GM12878 (cell line): ENCODE measurements at regions not wholly inside any gene's neighbourhood (a gene's known extent, or its start where the extent isn't known, plus 50 kb on each side); places are given as distances from the start of the nearest gene placed in this dataset.

ENCODE experiments used
- ATAC-seq: fragments of 200-7000 bp; cut with Tn5 transposase; 3 replicates; pipeline ENCODE4 v1.9.1; 2020; ENCODE audit warnings: mild to moderate bottlenecking, moderate library complexity
- BruUV-seq: library from RNA; stranded (reverse); fragments of 400-500 nt; replicated peaks from 2 replicates; lab custom pipeline; 2021; lab: Mats Ljungman, UMichigan
- CTCF ChIA-PET: fragments of 300-600 bp; sonication (Branson Sonifier 250); formaldehyde crosslinking; extraction: SDS; loops from one replicate; lab custom pipeline; 2021; ENCODE audit warnings: inconsistent platforms; lab: Yijun Ruan, JAX
- POLR2A ChIA-PET: fragments of 350-600 bp; formaldehyde crosslinking; extraction: SDS; loops from one replicate; lab custom pipeline; 2021; ENCODE audit warnings: inconsistent platforms; lab: Charles Lee
- RAD21 ChIA-PET: fragments of 300-600 bp; sonication (Branson Sonifier 250); formaldehyde crosslinking; loops from one replicate; lab custom pipeline; 2023; ENCODE audit warnings: antibody characterized with exemption; ENCODE audit not compliant: unreplicated experiment; lab: Charles Lee
- SMC1A ChIA-PET: fragments of 300-600 bp; sonication (Branson Sonifier 250); formaldehyde crosslinking; loops from one replicate; lab custom pipeline; 2023; ENCODE audit not compliant: unreplicated experiment, uncharacterized antibody; lab: Charles Lee
- DNase-seq: peaks from one replicate; pipeline ENCODE4 v3.0.0-alpha.2; 2011; ENCODE audit warnings: low read depth, low spot score
- FAIRE-seq: peaks from 3 replicates; lab custom pipeline; 2011; peaks lifted over from hg19 to GRCh38; lab: Jason Lieb, UNC
- H2AFZ ChIP-seq: 2 replicates; pipeline ENCODE4 v1.6.0; 2011; ENCODE audit warnings: low read depth, low read length, control low read depth; ENCODE audit not compliant: control insufficient read depth
- H3K27ac ChIP-seq: 2 replicates; pipeline ENCODE4 v1.5.1; 2011; ENCODE audit warnings: control low read depth; ENCODE audit not compliant: control insufficient read depth, insufficient read depth
- H3K27me3 ChIP-seq, 2 experiments: replicated peaks in 1 of 2; 2 replicates each; pipeline versions ENCODE4 v1.6.0 to v1.6.1; 2011; ENCODE audit warnings: low read length in 1 of 2; ENCODE audit not compliant: control insufficient read depth in 2 of 2, insufficient read depth in 2 of 2
- H3K36me3 ChIP-seq, 2 experiments: 2 replicates each; pipeline ENCODE4 v1.5.1; 2011; ENCODE audit warnings: low read length in 1 of 2; ENCODE audit not compliant: control insufficient read depth in 2 of 2, insufficient read depth in 2 of 2
- H3K4me1 ChIP-seq: 2 replicates; pipeline ENCODE4 v1.6.1; 2011; ENCODE audit warnings: mild to moderate bottlenecking, low read length, moderate library complexity, mixed read lengths; ENCODE audit not compliant: control insufficient read depth, insufficient read depth
- H3K4me2 ChIP-seq: 2 replicates; pipeline ENCODE4 v1.6.0; 2011; ENCODE audit warnings: control low read depth; ENCODE audit not compliant: control insufficient read depth, insufficient read depth
- H3K4me3 ChIP-seq: fragments of 200-600 bp; sonication (generic); 2 replicates; pipeline ENCODE4 v1.5.1; 2016
- H3K79me2 ChIP-seq: 2 replicates; pipeline ENCODE4 v1.6.0; 2011; ENCODE audit warnings: low read length; ENCODE audit not compliant: control insufficient read depth, insufficient read depth
- H3K9ac ChIP-seq: 2 replicates; pipeline ENCODE4 v1.8.0; 2011; ENCODE audit warnings: low read length, control low read depth, mixed read lengths; ENCODE audit not compliant: control insufficient read depth, insufficient read depth
- H3K9me3 ChIP-seq: replicated peaks from 3 replicates; pipeline ENCODE4 v1.5.1; 2011; ENCODE audit warnings: mild to moderate bottlenecking, low read length; ENCODE audit not compliant: control insufficient read depth, insufficient read depth
- H4K20me1 ChIP-seq: 2 replicates; pipeline ENCODE4 v1.6.0; 2011; ENCODE audit not compliant: control insufficient read depth, insufficient read depth
- BCL11A ChIP-seq: IDR thresholded peaks from 2 replicates; pipeline ENCODE4 v1.6.1; 2011; ENCODE audit warnings: low read depth, low read length
- IKZF1 ChIP-seq: fragments of 450-650 bp; conservative IDR thresholded peaks from 2 replicates; pipeline ENCODE4 v1.6.1; 2017; ENCODE audit warnings: antibody characterized with exemption, mild to moderate bottlenecking
- IKZF2 ChIP-seq, 2 experiments: fragments of 450-650 bp; IDR thresholded peaks; 2 replicates each; pipeline ENCODE4 v1.6.1; 2017; ENCODE audit warnings: mild to moderate bottlenecking in 2 of 2, moderate library complexity in 2 of 2
- KDM1A ChIP-seq: fragments of 200-600 bp; sonication (generic); IDR thresholded peaks from 2 replicates; pipeline ENCODE4 v1.6.1; 2016; ENCODE audit warnings: borderline replicate concordance
- PAX5 ChIP-seq: IDR thresholded peaks from 2 replicates; pipeline ENCODE4 v1.6.1; 2011; ENCODE audit warnings: low read depth, low read length, borderline replicate concordance
- RB1 ChIP-seq: fragments of 450-650 bp; formaldehyde crosslinking; IDR thresholded peaks from 2 replicates; pipeline ENCODE4 v1.6.1; 2017; ENCODE audit warnings: mild to moderate bottlenecking, borderline replicate concordance
- YBX1 ChIP-seq: fragments of 450-650 bp; IDR thresholded peaks from 2 replicates; pipeline ENCODE4 v1.6.1; 2016; ENCODE audit warnings: antibody characterized with exemption
- WGBS: methylation state at CpG from one replicate; pipeline ENCODE4 v1.1.6; 2016; ENCODE audit warnings: low lambda C conversion rate; ENCODE audit not compliant: insufficient replicate concordance, insufficient coverage; ENCODE audit errors: missing lambda C conversion rate; 5-methylcytosine and 5-hydroxymethylcytosine counted together
- in situ Hi-C: fragments of 300-500 bp; cut with MboI; formaldehyde crosslinking; loops from 9 replicates; pipeline ENCODE4 v1.14.3; 2018; ENCODE audit warnings: mixed read lengths
- intact Hi-C: fragments of 100-400 bp; cut with micrococcal nuclease; formaldehyde crosslinking; loops from one replicate; pipeline ENCODE4 v1.14.2; 2022; ENCODE audit not compliant: unreplicated experiment
- TF ChIP-seq, protein P1 (sequence below): fragments of 450-650 bp; IDR thresholded peaks from 2 replicates; pipeline ENCODE4 v1.6.1; 2017; ENCODE audit warnings: low read depth, mild to moderate bottlenecking, moderate library complexity
- TF ChIP-seq, protein P2 (sequence below): fragments of 450-650 bp; IDR thresholded peaks from 2 replicates; pipeline ENCODE4 v1.6.1; 2017; ENCODE audit warnings: antibody characterized with exemption, mild to moderate bottlenecking, moderate library complexity

DNA sequence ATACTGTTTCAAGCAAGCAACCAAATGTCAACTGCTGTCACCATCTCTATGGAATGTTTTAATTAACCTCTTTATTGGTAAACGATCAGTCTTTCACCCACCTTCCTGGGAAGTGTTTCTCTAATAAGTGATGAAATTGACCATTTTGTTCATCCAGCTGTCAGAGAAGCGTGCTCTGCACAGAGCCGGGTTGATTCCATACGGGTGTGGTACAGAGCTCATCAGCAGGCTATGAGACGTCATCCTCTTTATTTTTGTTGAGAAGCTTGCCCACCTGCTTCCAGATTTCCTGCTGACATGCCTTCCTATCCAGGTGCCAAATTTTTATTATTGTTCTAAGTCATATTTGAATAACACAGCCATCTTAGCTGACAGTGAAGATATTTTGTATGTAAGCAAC is 482.5 kb downstream of the RWDD3 start:
- H3K4me2 ChIP-seq, result no peak overlapping the region
- intact Hi-C loops, result no loop called here
- H3K27me3 ChIP-seq, result no peaks in the 10 kb centered on the region
- POLR2A ChIA-PET, result no interaction called here
- H3K9me3 ChIP-seq, result no peaks in the 10 kb centered on the region
- H2AFZ ChIP-seq, result no peak overlapping the region
- no TSS peak for BruUV-seq
- no peaks in the 10 kb centered on the region for H3K36me3 ChIP-seq
- H3K4me1 ChIP-seq, result no peaks in the 10 kb centered on the region
- no peak overlapping the region for H3K4me3 ChIP-seq
- ATAC-seq (no peak), FAIRE-seq (no peak), DNase-seq (no peak)
- CTCF ChIA-PET, result no interaction called here
- in situ Hi-C loops, result no loop called here
- no peak for TF ChIP-seq IKZF2 (IDR thresholded peaks at IDR 0.05)
- no peak for TF ChIP-seq PAX5
- TF ChIP-seq IKZF1, result no peak
- TF ChIP-seq, protein P1, sequence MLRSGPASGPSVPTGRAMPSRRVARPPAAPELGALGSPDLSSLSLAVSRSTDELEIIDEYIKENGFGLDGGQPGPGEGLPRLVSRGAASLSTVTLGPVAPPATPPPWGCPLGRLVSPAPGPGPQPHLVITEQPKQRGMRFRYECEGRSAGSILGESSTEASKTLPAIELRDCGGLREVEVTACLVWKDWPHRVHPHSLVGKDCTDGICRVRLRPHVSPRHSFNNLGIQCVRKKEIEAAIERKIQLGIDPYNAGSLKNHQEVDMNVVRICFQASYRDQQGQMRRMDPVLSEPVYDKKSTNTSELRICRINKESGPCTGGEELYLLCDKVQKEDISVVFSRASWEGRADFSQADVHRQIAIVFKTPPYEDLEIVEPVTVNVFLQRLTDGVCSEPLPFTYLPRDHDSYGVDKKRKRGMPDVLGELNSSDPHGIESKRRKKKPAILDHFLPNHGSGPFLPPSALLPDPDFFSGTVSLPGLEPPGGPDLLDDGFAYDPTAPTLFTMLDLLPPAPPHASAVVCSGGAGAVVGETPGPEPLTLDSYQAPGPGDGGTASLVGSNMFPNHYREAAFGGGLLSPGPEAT, result no peak
- TF ChIP-seq KDM1A, result no peak
- TF ChIP-seq YBX1, result no peak
- TF ChIP-seq BCL11A, result no peak
- TF ChIP-seq RB1, result no peak
- TF ChIP-seq, protein P2, sequence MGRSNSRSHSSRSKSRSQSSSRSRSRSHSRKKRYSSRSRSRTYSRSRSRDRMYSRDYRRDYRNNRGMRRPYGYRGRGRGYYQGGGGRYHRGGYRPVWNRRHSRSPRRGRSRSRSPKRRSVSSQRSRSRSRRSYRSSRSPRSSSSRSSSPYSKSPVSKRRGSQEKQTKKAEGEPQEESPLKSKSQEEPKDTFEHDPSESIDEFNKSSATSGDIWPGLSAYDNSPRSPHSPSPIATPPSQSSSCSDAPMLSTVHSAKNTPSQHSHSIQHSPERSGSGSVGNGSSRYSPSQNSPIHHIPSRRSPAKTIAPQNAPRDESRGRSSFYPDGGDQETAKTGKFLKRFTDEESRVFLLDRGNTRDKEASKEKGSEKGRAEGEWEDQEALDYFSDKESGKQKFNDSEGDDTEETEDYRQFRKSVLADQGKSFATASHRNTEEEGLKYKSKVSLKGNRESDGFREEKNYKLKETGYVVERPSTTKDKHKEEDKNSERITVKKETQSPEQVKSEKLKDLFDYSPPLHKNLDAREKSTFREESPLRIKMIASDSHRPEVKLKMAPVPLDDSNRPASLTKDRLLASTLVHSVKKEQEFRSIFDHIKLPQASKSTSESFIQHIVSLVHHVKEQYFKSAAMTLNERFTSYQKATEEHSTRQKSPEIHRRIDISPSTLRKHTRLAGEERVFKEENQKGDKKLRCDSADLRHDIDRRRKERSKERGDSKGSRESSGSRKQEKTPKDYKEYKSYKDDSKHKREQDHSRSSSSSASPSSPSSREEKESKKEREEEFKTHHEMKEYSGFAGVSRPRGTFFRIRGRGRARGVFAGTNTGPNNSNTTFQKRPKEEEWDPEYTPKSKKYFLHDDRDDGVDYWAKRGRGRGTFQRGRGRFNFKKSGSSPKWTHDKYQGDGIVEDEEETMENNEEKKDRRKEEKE, result no peak
- no peaks in the 10 kb centered on the region for H4K20me1 ChIP-seq
- 24% methylated on average over 5 of the region's 5 CpGs for WGBS
- H3K9ac ChIP-seq, result no peak overlapping the region
- H3K27ac ChIP-seq, result no peak overlapping the region
- H3K79me2 ChIP-seq, result no peaks in the 10 kb centered on the region
- SMC1A ChIA-PET, result interaction anchor here (0.5 kb wide), 1 partner anchor 73 kb away, joined by 3 read pairs; no protein-coding TSS in a partner anchor
- RAD21 ChIA-PET, result no interaction called here
